ENCODE measurements at regions not wholly inside any gene's neighbourhood (a gene's known extent, or its start where the extent isn't known, plus 50 kb on each side); places are given as distances from the start of the nearest gene placed in this dataset.

- DNase-seq (no peak), ATAC-seq (no peak)
- peaks cover 4% of the 10 kb centered on the region for H3K27me3 Mint-ChIP-seq
- TF ChIP-seq, protein P1, sequence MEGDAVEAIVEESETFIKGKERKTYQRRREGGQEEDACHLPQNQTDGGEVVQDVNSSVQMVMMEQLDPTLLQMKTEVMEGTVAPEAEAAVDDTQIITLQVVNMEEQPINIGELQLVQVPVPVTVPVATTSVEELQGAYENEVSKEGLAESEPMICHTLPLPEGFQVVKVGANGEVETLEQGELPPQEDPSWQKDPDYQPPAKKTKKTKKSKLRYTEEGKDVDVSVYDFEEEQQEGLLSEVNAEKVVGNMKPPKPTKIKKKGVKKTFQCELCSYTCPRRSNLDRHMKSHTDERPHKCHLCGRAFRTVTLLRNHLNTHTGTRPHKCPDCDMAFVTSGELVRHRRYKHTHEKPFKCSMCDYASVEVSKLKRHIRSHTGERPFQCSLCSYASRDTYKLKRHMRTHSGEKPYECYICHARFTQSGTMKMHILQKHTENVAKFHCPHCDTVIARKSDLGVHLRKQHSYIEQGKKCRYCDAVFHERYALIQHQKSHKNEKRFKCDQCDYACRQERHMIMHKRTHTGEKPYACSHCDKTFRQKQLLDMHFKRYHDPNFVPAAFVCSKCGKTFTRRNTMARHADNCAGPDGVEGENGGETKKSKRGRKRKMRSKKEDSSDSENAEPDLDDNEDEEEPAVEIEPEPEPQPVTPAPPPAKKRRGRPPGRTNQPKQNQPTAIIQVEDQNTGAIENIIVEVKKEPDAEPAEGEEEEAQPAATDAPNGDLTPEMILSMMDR (IDR thresholded peaks at IDR 0.05): no peak
- CTCF ChIA-PET: no interaction called here
- H3K4me1 Mint-ChIP-seq (ENCODE audit: low read depth): no peaks in the 10 kb centered on the region
- no peaks in the 10 kb centered on the region for H3K36me3 Mint-ChIP-seq (ENCODE audit: low read depth)
- H3K27ac Mint-ChIP-seq: no peak overlapping the region
- intact Hi-C loops (cut with micrococcal nuclease): no loop called here
- no peak overlapping the region for H3K4me3 Mint-ChIP-seq
- no peaks in the 10 kb centered on the region for H3K9me3 Mint-ChIP-seq
- POLR2A ChIA-PET: no interaction called here
Observed at GRCh38 chr6:154570505-154570904, 60.0 kb upstream of the CNKSR3 start.

DNA sequence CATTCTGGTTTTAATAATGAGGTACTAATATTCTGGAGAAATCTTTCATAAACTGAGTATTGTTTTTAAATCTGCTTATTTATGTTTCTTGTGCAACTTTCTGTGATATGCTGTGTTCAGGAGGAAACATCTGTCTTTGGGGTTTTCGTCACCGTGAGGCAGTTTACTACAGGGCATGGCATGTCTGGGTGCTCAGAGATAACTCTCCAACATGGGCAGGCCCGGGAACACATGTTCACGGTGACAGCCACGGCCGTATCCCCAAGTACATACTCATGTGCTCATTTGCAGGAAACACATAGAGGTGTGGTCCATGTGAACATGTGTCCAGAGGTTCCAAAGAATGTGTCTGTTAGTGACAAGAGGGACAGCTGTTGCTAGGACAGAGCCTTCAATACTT is 62.1 kb upstream of the CNKSR3 start:
- no peak for DNase-seq
- TF ChIP-seq, protein P1 (IDR thresholded peaks at IDR 0.05): no peak
- intact Hi-C loops (cut with micrococcal nuclease): no loop called here
- peaks cover 4% of the 10 kb centered on the region for H3K27me3 Mint-ChIP-seq
- H3K9me3 Mint-ChIP-seq: no peaks in the 10 kb centered on the region
- no peaks in the 10 kb centered on the region for H3K36me3 Mint-ChIP-seq (ENCODE audit: low read depth)
- ChIA-PET CTCF (no interaction called here), POLR2A (no interaction called here)
- no peak overlapping the region for H3K4me3 Mint-ChIP-seq
- no peak for ATAC-seq
- H3K4me1 Mint-ChIP-seq (ENCODE audit: low read depth): no peaks in the 10 kb centered on the region
- H3K27ac Mint-ChIP-seq: no peak overlapping the region

DNA sequence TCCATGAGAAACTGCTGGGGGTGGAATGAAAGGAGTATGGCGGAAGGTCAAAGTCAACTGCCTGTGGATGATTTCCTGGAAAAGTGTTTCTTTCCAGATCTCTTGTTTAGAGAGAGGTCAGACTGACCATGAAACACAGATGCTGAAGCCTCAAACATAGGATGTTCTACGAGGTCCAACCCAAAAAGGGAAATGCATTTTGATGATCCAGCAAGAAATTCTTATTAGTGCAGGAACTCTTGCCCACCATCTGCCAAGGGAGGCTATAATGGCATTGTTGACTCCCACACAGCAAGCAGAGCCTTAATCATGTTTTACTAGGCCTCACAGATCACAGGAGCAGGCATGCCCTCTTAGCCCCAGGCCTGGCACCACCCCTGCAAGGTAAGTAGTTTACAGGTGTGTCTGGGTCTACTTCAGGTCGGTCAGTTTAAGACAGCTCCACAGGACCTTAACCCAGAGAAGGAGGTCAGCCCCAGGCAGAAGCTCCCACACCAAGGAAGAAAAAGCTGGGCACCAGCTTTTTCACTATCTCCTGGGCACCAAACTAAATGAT is 67.6 kb upstream of the CNKSR3 start:
- Mint-ChIP-seq H3K27ac (no peak overlapping the region), H3K4me1 (ENCODE audit: low read depth) (no peaks in the 10 kb centered on the region), H3K36me3 (ENCODE audit: low read depth) (no peaks in the 10 kb centered on the region), H3K4me3 (no peak overlapping the region), H3K27me3 (peaks cover 3% of the 10 kb centered on the region), H3K9me3 (peaks cover 6% of the 10 kb centered on the region)
- TF ChIP-seq, protein P1 (IDR thresholded peaks at IDR 0.05): no peak
- POLR2A ChIA-PET: no interaction called here
- intact Hi-C loops (cut with micrococcal nuclease): no loop called here
- ATAC-seq: no peak
- DNase-seq: no peak
- CTCF ChIA-PET: no interaction called here

DNA sequence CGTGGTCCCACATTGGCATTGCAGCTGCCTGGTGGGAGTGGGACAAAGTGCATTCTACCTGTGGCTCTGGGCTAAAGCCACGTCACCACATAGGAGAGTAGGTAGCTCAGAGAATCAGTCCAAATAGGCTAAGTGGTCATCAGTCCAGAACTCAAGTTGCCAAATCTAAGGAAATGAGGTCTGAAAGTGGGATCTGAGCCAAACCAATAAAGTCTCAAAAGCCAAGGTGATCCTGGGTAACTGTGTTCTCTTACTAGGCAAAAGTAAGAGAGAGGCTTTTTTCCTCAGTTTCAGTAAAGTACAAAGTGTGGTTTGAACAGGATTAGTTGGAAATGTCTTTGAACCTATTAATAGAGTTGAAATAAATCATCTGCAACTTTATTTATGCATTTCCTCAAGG is 68.6 kb upstream of the CNKSR3 start:
- TF ChIP-seq, protein P1 (IDR thresholded peaks at IDR 0.05): no peak

DNA sequence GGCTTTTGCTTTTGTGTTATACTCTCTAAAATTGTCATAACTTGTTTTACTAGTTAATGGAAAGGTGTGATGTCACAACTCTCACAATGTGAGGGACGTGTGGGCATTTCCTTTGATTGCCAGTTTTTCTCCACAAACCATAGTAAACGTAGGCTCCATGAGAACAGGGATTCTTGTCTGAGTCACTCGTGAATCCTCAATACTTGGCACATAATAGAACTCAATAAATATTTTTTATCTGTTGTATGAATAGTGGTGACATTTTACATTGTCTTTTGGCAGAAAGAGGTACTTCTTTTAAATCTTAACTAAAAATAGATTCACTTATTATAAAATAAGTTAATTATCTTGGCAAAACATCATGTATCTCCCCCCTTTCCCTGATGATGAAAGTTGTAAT is 69.0 kb upstream of the CNKSR3 start:
- POLR2A ChIA-PET: no interaction called here
- no peak for ATAC-seq
- intact Hi-C loops (cut with micrococcal nuclease): no loop called here
- H3K4me1 Mint-ChIP-seq (ENCODE audit: low read depth): no peaks in the 10 kb centered on the region
- H3K4me3 Mint-ChIP-seq: no peak overlapping the region
- H3K27ac Mint-ChIP-seq: no peak overlapping the region
- peaks cover 3% of the 10 kb centered on the region for H3K27me3 Mint-ChIP-seq
- DNase-seq: no peak
- no peaks in the 10 kb centered on the region for H3K36me3 Mint-ChIP-seq (ENCODE audit: low read depth)
- TF ChIP-seq, protein P1 (IDR thresholded peaks at IDR 0.05): no peak
- CTCF ChIA-PET: no interaction called here
- peaks cover 6% of the 10 kb centered on the region for H3K9me3 Mint-ChIP-seq

More for the DNA sequence above, 68.6 kb upstream of the CNKSR3 start:
- H3K9me3 Mint-ChIP-seq: peaks cover 6% of the 10 kb centered on the region
- peaks cover 3% of the 10 kb centered on the region for H3K27me3 Mint-ChIP-seq
- POLR2A ChIA-PET: no interaction called here
- ATAC-seq (no peak), DNase-seq (no peak)
- H3K36me3 Mint-ChIP-seq (ENCODE audit: low read depth): no peaks in the 10 kb centered on the region
- intact Hi-C loops (cut with micrococcal nuclease): no loop called here
- no peak overlapping the region for H3K4me3 Mint-ChIP-seq
- no peak overlapping the region for H3K27ac Mint-ChIP-seq
- CTCF ChIA-PET: no interaction called here
- H3K4me1 Mint-ChIP-seq (ENCODE audit: low read depth): no peaks in the 10 kb centered on the region
